ENCODE measurements at regions not wholly inside any gene's neighbourhood (a gene's known extent, or its start where the extent isn't known, plus 50 kb on each side); places are given as distances from the start of the nearest gene placed in this dataset.

GRCh38 chr15:87609894-87610293 is 646.6 kb downstream of the NTRK3 start:
- TF ChIP-seq, protein P1, sequence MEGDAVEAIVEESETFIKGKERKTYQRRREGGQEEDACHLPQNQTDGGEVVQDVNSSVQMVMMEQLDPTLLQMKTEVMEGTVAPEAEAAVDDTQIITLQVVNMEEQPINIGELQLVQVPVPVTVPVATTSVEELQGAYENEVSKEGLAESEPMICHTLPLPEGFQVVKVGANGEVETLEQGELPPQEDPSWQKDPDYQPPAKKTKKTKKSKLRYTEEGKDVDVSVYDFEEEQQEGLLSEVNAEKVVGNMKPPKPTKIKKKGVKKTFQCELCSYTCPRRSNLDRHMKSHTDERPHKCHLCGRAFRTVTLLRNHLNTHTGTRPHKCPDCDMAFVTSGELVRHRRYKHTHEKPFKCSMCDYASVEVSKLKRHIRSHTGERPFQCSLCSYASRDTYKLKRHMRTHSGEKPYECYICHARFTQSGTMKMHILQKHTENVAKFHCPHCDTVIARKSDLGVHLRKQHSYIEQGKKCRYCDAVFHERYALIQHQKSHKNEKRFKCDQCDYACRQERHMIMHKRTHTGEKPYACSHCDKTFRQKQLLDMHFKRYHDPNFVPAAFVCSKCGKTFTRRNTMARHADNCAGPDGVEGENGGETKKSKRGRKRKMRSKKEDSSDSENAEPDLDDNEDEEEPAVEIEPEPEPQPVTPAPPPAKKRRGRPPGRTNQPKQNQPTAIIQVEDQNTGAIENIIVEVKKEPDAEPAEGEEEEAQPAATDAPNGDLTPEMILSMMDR (conservative IDR thresholded peaks at IDR 0.05): no peak
- no peak for TF ChIP-seq EZH2 (IDR thresholded peaks at IDR 0.05; ENCODE audit: low read depth)

Measured in PC-9 (cell line).